Thyroid gland (tissue), 4 donors: ENCODE measurements at regions not wholly inside any gene's neighbourhood (a gene's known extent, or its start where the extent isn't known, plus 50 kb on each side); places are given as distances from the start of the nearest gene placed in this dataset.

Experiments used
- DNase-seq, 2 donors: peaks; one replicate each; pipeline ENCODE4 v3.0.0-alpha.2; 2019
- H3K27ac ChIP-seq, 3 donors: fragments of 200-600 bp; sonication (generic); 1 replicate in 2 of 3; 2 replicates in 1 of 3; pipeline ENCODE4 v1.5.1; 2016 to 2019; ENCODE audit warnings: mild to moderate bottlenecking in 1 of 3, moderate library complexity in 1 of 3
- H3K27me3 ChIP-seq: fragments of 200-600 bp; sonication (generic); one replicate; pipeline ENCODE4 v1.5.1; 2019
- H3K36me3 ChIP-seq, 2 donors: fragments of 200-600 bp; sonication (generic); one replicate each; pipeline ENCODE4 v1.5.1; 2016 to 2019
- H3K4me1 ChIP-seq, 2 donors: fragments of 200-600 bp; sonication (generic); one replicate each; pipeline ENCODE4 v1.5.1; 2017 to 2019
- H3K4me3 ChIP-seq, 3 donors: fragments of 200-600 bp; sonication (generic); replicated peaks in 1 of 3; 1 replicate in 2 of 3; 2 replicates in 1 of 3; pipeline ENCODE4 v1.5.1; 2016; ENCODE audit warnings: mild to moderate bottlenecking in 1 of 3
- H3K9me3 ChIP-seq: fragments of 200-600 bp; sonication (generic); one replicate; pipeline ENCODE4 v1.5.1; 2017
- CTCF ChIP-seq, 6 experiments: fragments of 200-600 bp in 3 of 6; fragments of 450-650 bp in 3 of 6; sonication (generic) in 3 of 6; IDR thresholded peaks; one replicate each; pipeline ENCODE4 v1.5.1; 2016 to 2019; ENCODE audit warnings: antibody characterized with exemption in 6 of 6, mild to moderate bottlenecking in 2 of 6, inconsistent platforms in 1 of 6, moderate library complexity in 1 of 6
- POLR2A ChIP-seq, 2 donors: fragments of 450-650 bp; IDR thresholded peaks; one replicate each; pipeline ENCODE4 v1.6.1; 2017; ENCODE audit warnings: antibody characterized with exemption in 2 of 2, mild to moderate bottlenecking in 2 of 2, moderate library complexity in 1 of 2
- WGBS, 2 donors: methylation state at CpG; one replicate each; pipeline ENCODE4 v1.1.5; 2017; 5-methylcytosine and 5-hydroxymethylcytosine counted together
- intact Hi-C: fragments of 100-400 bp; cut with DNase I; formaldehyde crosslinking; loops from one replicate; pipeline ENCODE4 v1.15.1; 2023

GRCh38 chr2:188705191-188705590 lies 269.0 kb upstream of the COL3A1 start:
- Histone ChIP-seq H3K36me3 (no peaks in the 10 kb centered on the region), H3K27me3 (no peaks in the 10 kb centered on the region), H3K27ac (no peak overlapping the region), H3K4me3 (no peak overlapping the region), H3K4me1 (no peaks in the 10 kb centered on the region), H3K9me3 (no peaks in the 10 kb centered on the region)
- TF ChIP-seq POLR2A (IDR thresholded peaks at IDR 0.05) (no peak), CTCF (IDR thresholded peaks at IDR 0.05) (no peak)
- WGBS, 2 donors = 89 to 92% methylated on average over 2 of the region's 2 CpGs
- DNase-seq = no peak
- intact Hi-C loops = no loop called here

- Histone ChIP-seq H3K4me3 (no peak overlapping the region), H3K27me3 (no peaks in the 10 kb centered on the region), H3K4me1 (no peaks in the 10 kb centered on the region), H3K36me3 (no peaks in the 10 kb centered on the region), H3K27ac (no peak overlapping the region), H3K9me3 (no peaks in the 10 kb centered on the region)
- 94 to 99% methylated on average over 1 of the region's 1 CpG for WGBS, 2 donors
- DNase-seq = no peak
- intact Hi-C loops = no loop called here
- TF ChIP-seq POLR2A (IDR thresholded peaks at IDR 0.05) = no peak
- no peak for TF ChIP-seq CTCF (IDR thresholded peaks at IDR 0.05)
These were observed 260.2 kb upstream of the COL3A1 start for GRCh38 chr2:188713961-188714360.

DNA sequence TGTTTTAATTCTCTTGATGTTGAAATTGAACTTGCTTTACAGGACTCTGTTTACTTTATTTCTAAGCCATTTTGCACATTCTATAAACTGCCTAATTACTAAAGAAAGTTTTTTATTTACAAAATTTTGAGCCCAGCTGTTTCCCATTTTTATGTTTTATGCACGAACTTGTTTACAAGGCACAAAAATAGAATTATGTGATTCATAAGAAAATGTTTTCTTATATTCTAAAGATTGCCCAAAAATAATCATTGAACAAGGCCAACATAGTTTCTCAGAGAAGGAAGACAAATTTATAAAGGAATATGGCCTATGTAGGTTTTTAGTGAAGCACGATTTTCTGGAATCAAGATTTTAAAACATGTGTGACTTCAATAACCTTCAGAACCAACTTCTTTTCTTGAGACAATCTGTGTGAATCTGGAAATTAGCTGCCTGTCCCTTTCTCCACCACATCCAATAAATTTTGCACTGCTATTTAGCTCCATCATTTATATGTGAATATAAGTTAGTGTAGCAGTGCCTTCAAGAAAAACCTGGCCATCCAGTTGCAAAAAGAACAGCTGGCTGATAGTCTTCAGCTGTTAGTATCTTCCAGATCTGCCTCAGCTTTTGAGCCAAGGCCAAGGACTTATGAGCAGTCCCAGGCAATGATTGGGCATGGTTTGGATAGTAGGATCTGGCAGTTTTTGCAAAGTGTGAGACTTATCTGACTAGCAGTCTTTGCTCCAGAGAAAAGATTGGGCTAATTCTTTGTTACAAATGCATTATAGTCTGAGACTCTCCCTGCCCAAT lies 253.2 kb upstream of the COL3A1 start:
- Histone ChIP-seq H3K9me3 (no peaks in the 10 kb centered on the region), H3K4me1 (no peaks in the 10 kb centered on the region), H3K27me3 (no peaks in the 10 kb centered on the region), H3K4me3 (no peak overlapping the region), H3K36me3 (no peaks in the 10 kb centered on the region), H3K27ac (no peak overlapping the region)
- TF ChIP-seq POLR2A (IDR thresholded peaks at IDR 0.05) (no peak), CTCF (IDR thresholded peaks at IDR 0.05) (no peak)
- intact Hi-C loops = no loop called here
- DNase-seq = no peak
- 84 to 85% methylated on average over 2 of the region's 2 CpGs for WGBS, 2 donors

- 84 to 86% methylated on average over 3 of the region's 3 CpGs for WGBS, 2 donors
- intact Hi-C loops = no loop called here
- H3K4me1 ChIP-seq = no peaks in the 10 kb centered on the region
- no peak overlapping the region for H3K27ac ChIP-seq
- H3K9me3 ChIP-seq = no peaks in the 10 kb centered on the region
- no peaks in the 10 kb centered on the region for H3K27me3 ChIP-seq
- no peak for DNase-seq
- H3K4me3 ChIP-seq = no peak overlapping the region
- no peaks in the 10 kb centered on the region for H3K36me3 ChIP-seq
- TF ChIP-seq POLR2A (IDR thresholded peaks at IDR 0.05) = no peak
- TF ChIP-seq CTCF (IDR thresholded peaks at IDR 0.05) = no peak
These were observed 252.4 kb upstream of the COL3A1 start for GRCh38 chr2:188721784-188722183.

- WGBS, 2 donors = 62% methylated on average over 3 of the region's 3 CpGs
- H3K4me1 ChIP-seq = no peaks in the 10 kb centered on the region
- H3K9me3 ChIP-seq = no peaks in the 10 kb centered on the region
- no peaks in the 10 kb centered on the region for H3K36me3 ChIP-seq
- TF ChIP-seq POLR2A (IDR thresholded peaks at IDR 0.05) (no peak), CTCF (IDR thresholded peaks at IDR 0.05) (no peak)
- H3K27ac ChIP-seq = no peak overlapping the region
- intact Hi-C loops = no loop called here
- no peak overlapping the region for H3K4me3 ChIP-seq
- H3K27me3 ChIP-seq = no peaks in the 10 kb centered on the region
- no peak for DNase-seq
These were observed 248.3 kb upstream of the COL3A1 start for GRCh38 chr2:188725746-188726360.
